HepG2 (cell line): ENCODE measurements at regions not wholly inside any gene's neighbourhood (a gene's known extent, or its start where the extent isn't known, plus 50 kb on each side); places are given as distances from the start of the nearest gene placed in this dataset.

Experiments used
- ATAC-seq: fragments of 200-7000 bp; cut with Tn5 transposase; 3 replicates; pipeline ENCODE4 v1.9.1; 2020; ENCODE audit warnings: mild to moderate bottlenecking, moderate library complexity
- BruUV-seq: library from RNA; stranded (reverse); fragments of 400-500 nt; replicated peaks from 2 replicates; lab custom pipeline; 2021; lab: Mats Ljungman, UMichigan
- CTCF ChIA-PET: fragments of 300-600 bp; formaldehyde crosslinking; extraction: SDS; loops from one replicate; lab custom pipeline; 2021; ENCODE audit warnings: low total read pairs, inconsistent platforms, low intra/inter-chr PET ratio; lab: Yijun Ruan, JAX
- POLR2A ChIA-PET: fragments of 350-600 bp; sonication (Branson Sonifier 250); formaldehyde crosslinking; loops from one replicate; lab custom pipeline; 2020; ENCODE audit warnings: antibody characterized with exemption, inconsistent platforms; lab: Yijun Ruan, JAX
- DNase-seq: peaks from one replicate; pipeline ENCODE4 v3.0.0-alpha.2; 2015; ENCODE audit warnings: low spot score
- FAIRE-seq: peaks from 3 replicates; lab custom pipeline; 2011; peaks lifted over from hg19 to GRCh38; lab: Jason Lieb, UNC
- H2AFZ ChIP-seq: one replicate; pipeline ENCODE4 v1.6.1; 2011; ENCODE audit warnings: low read length, inconsistent platforms
- H3K27ac ChIP-seq: fragments of 300-600 bp; 3 replicates; pipeline ENCODE4 v1.8.0; 2011; ENCODE audit warnings: mixed run types, mild to moderate bottlenecking, mixed read lengths, low read length, inconsistent platforms; ENCODE audit not compliant: insufficient read depth; ENCODE audit errors: extremely low read length
- H3K27me3 ChIP-seq, 2 experiments: fragments of 200-600 bp in 1 of 2; 2 replicates in 1 of 2; 3 replicates in 1 of 2; pipeline versions ENCODE4 v1.6.0 to v1.8.0; 2011; ENCODE audit warnings: low read length in 2 of 2, mild to moderate bottlenecking in 2 of 2, moderate library complexity in 2 of 2, inconsistent platforms in 1 of 2; ENCODE audit not compliant: insufficient read depth in 2 of 2, control insufficient read depth in 1 of 2
- H3K36me3 ChIP-seq, 2 experiments: fragments of 200-600 bp in 1 of 2; replicated peaks in 1 of 2; 2 replicates in 1 of 2; 3 replicates in 1 of 2; pipeline versions ENCODE4 v1.5.1 to v1.8.0; 2011; ENCODE audit warnings: low read length in 2 of 2, inconsistent platforms in 1 of 2; ENCODE audit not compliant: insufficient read depth in 2 of 2, control insufficient read depth in 1 of 2
- H3K4me1 ChIP-seq: 2 replicates; pipeline ENCODE4 v1.5.1; 2012; ENCODE audit warnings: low read length, inconsistent platforms; ENCODE audit not compliant: insufficient read depth
- H3K4me2 ChIP-seq: 2 replicates; pipeline ENCODE4 v1.6.0; 2011; ENCODE audit warnings: low read depth, low read length, inconsistent platforms
- H3K4me3 ChIP-seq, 3 experiments: fragments of 200-600 bp in 1 of 3; sonication (generic), shearing (Covaris generic) in 1 of 3; replicated peaks in 1 of 3; 2 replicates each; pipeline ENCODE4 v1.5.1; 2011 to 2016; ENCODE audit warnings: low read length in 3 of 3, inconsistent platforms in 2 of 3, low read depth in 2 of 3, mild to moderate bottlenecking in 2 of 3, control low read depth in 1 of 3, mixed read lengths in 1 of 3; ENCODE audit not compliant: insufficient read depth in 1 of 3
- H3K79me2 ChIP-seq: one replicate; pipeline ENCODE4 v1.6.1; 2011; ENCODE audit warnings: low read length, inconsistent platforms; ENCODE audit not compliant: insufficient read depth
- H3K9ac ChIP-seq: 2 replicates; pipeline ENCODE4 v1.6.0; 2011; ENCODE audit warnings: mild to moderate bottlenecking, low read depth, low read length, inconsistent platforms; ENCODE audit not compliant: insufficient read depth
- H3K9me3 ChIP-seq: 2 replicates; pipeline ENCODE4 v1.5.1; 2012; ENCODE audit warnings: mild to moderate bottlenecking, low read length
- H4K20me1 ChIP-seq: 2 replicates; pipeline ENCODE4 v1.6.0; 2011; ENCODE audit warnings: inconsistent platforms, mild to moderate bottlenecking, low read length, moderate library complexity; ENCODE audit not compliant: insufficient read depth
- HOXD1 ChIP-seq: sonication (generic); formaldehyde crosslinking; IDR thresholded peaks from 2 replicates; pipeline ENCODE4 v1.5.0; 2020; ENCODE audit warnings: missing genetic modification reagents
- MXD4 ChIP-seq: IDR thresholded peaks from 2 replicates; pipeline ENCODE4 v1.6.1; 2016; ENCODE audit warnings: mild to moderate bottlenecking, missing biosample characterization, missing genetic modification reagents
- TRIM22 ChIP-seq: fragments of 450-650 bp; IDR thresholded peaks from 2 replicates; pipeline ENCODE4 v1.6.1; 2017
- TRIM24 ChIP-seq: sonication (generic); formaldehyde crosslinking; IDR thresholded peaks from 2 replicates; pipeline ENCODE4 v1.8.0; 2022; ENCODE audit warnings: mild to moderate bottlenecking, missing genetic modification reagents
- ZBTB25 ChIP-seq: IDR thresholded peaks from 2 replicates; pipeline ENCODE4 v1.6.1; 2018; ENCODE audit warnings: missing genetic modification reagents
- ZFP1 ChIP-seq: IDR thresholded peaks from 2 replicates; pipeline ENCODE4 v1.6.1; 2016
- ZFP36L1 ChIP-seq: sonication (generic); formaldehyde crosslinking; IDR thresholded peaks from 2 replicates; pipeline ENCODE4 v1.8.0; 2022; ENCODE audit warnings: mild to moderate bottlenecking, missing genetic modification reagents, moderate library complexity
- WGBS: methylation state at CpG from one replicate; pipeline ENCODE4 v1.1.6; 2017; ENCODE audit warnings: low lambda C conversion rate; 5-methylcytosine and 5-hydroxymethylcytosine counted together
- in situ Hi-C: cut with HindIII; loops from 2 replicates; pipeline ENCODE4 v1.10.0; 2017; ENCODE audit warnings: low pct_unique_long_range_greater_than_20kb; ENCODE audit not compliant: extremely low pct_ligation_motif_present
- intact Hi-C: fragments of 100-400 bp; cut with micrococcal nuclease; formaldehyde crosslinking; loops from one replicate; pipeline ENCODE4 v1.10.0; 2022; ENCODE audit not compliant: unreplicated experiment
- TF ChIP-seq, protein P1 (sequence below), 2 experiments: sonication (generic) in 1 of 2; formaldehyde crosslinking in 1 of 2; IDR thresholded peaks; 2 replicates each; pipeline versions ENCODE4 v1.4.0 to v1.6.1; 2016 to 2020; ENCODE audit warnings: borderline replicate concordance in 1 of 2, low read depth in 1 of 2, mild to moderate bottlenecking in 1 of 2, missing genetic modification reagents in 1 of 2
- TF ChIP-seq, protein P2 (sequence below): sonication (generic); formaldehyde crosslinking; IDR thresholded peaks from 2 replicates; pipeline ENCODE4 v1.5.0; 2020; ENCODE audit warnings: mild to moderate bottlenecking, missing genetic modification reagents, borderline replicate concordance

- 4% methylated on average over 3 of the region's 3 CpGs for WGBS
- CTCF ChIA-PET, result no interaction called here
- in situ Hi-C loops (no loop called here), intact Hi-C loops (no loop called here)
- TF ChIP-seq TRIM22, result no peak
- TF ChIP-seq, protein P1, sequence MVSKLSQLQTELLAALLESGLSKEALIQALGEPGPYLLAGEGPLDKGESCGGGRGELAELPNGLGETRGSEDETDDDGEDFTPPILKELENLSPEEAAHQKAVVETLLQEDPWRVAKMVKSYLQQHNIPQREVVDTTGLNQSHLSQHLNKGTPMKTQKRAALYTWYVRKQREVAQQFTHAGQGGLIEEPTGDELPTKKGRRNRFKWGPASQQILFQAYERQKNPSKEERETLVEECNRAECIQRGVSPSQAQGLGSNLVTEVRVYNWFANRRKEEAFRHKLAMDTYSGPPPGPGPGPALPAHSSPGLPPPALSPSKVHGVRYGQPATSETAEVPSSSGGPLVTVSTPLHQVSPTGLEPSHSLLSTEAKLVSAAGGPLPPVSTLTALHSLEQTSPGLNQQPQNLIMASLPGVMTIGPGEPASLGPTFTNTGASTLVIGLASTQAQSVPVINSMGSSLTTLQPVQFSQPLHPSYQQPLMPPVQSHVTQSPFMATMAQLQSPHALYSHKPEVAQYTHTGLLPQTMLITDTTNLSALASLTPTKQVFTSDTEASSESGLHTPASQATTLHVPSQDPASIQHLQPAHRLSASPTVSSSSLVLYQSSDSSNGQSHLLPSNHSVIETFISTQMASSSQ (IDR thresholded peaks at IDR 0.05; ENCODE audit: low read depth), result no peak
- TF ChIP-seq, protein P1 (CRISPR knock-in tag; IDR thresholded peaks at IDR 0.05; ENCODE audit: borderline replicate concordance), result no peak
- TF ChIP-seq TRIM24, result no peak
- TF ChIP-seq HOXD1, result no peak
- TF ChIP-seq ZBTB25, result no peak
- TF ChIP-seq ZFP36L1 (CRISPR knock-in tag), result no peak
- no peak for TF ChIP-seq MXD4 (CRISPR knock-in tag)
- no peak for TF ChIP-seq ZFP1
- TF ChIP-seq, protein P2, sequence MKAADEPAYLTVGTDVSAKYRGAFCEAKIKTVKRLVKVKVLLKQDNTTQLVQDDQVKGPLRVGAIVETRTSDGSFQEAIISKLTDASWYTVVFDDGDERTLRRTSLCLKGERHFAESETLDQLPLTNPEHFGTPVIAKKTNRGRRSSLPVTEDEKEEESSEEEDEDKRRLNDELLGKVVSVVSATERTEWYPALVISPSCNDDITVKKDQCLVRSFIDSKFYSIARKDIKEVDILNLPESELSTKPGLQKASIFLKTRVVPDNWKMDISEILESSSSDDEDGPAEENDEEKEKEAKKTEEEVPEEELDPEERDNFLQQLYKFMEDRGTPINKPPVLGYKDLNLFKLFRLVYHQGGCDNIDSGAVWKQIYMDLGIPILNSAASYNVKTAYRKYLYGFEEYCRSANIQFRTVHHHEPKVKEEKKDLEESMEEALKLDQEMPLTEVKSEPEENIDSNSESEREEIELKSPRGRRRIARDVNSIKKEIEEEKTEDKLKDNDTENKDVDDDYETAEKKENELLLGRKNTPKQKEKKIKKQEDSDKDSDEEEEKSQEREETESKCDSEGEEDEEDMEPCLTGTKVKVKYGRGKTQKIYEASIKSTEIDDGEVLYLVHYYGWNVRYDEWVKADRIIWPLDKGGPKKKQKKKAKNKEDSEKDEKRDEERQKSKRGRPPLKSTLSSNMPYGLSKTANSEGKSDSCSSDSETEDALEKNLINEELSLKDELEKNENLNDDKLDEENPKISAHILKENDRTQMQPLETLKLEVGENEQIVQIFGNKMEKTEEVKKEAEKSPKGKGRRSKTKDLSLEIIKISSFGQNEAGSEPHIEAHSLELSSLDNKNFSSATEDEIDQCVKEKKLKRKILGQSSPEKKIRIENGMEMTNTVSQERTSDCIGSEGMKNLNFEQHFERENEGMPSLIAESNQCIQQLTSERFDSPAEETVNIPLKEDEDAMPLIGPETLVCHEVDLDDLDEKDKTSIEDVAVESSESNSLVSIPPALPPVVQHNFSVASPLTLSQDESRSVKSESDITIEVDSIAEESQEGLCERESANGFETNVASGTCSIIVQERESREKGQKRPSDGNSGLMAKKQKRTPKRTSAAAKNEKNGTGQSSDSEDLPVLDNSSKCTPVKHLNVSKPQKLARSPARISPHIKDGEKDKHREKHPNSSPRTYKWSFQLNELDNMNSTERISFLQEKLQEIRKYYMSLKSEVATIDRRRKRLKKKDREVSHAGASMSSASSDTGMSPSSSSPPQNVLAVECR, result no peak
- POLR2A ChIA-PET, result no interaction called here
- H2AFZ ChIP-seq, result no peak overlapping the region
- H3K4me2 ChIP-seq, result no peak overlapping the region
- no peaks in the 10 kb centered on the region for H3K4me1 ChIP-seq
- H3K36me3 ChIP-seq, result no peaks in the 10 kb centered on the region
- ATAC-seq (no peak), DNase-seq (no peak), FAIRE-seq (no peak)
- H3K27me3 ChIP-seq, result no peaks in the 10 kb centered on the region
- H3K79me2 ChIP-seq, result no peaks in the 10 kb centered on the region
- peaks cover 29% of the 10 kb centered on the region for H3K9me3 ChIP-seq
- no peak overlapping the region for H3K9ac ChIP-seq
- no peaks in the 10 kb centered on the region for H4K20me1 ChIP-seq
- no TSS peak for BruUV-seq
- no peak overlapping the region for H3K4me3 ChIP-seq
- no peak overlapping the region for H3K27ac ChIP-seq
These were observed 617.3 kb downstream of the RPL10L start for GRCh38 chr14:46034305-46034704.
